ENCODE measurements at regions not wholly inside any gene's neighbourhood (a gene's known extent, or its start where the extent isn't known, plus 50 kb on each side); places are given as distances from the start of the nearest gene placed in this dataset.

- Histone ChIP-seq H3K4me3 (replicated peaks in 1 of 2; ENCODE audit: low read depth in 1 of 2, low read length in 2 of 2) (no peak overlapping the region), H3K27me3 (ENCODE audit: insufficient read depth, low read length) (no peaks in the 10 kb centered on the region), H3K4me1 (ENCODE audit: control insufficient read depth in 1 of 2, insufficient read depth in 2 of 2, low read length in 2 of 2) (no peaks in the 10 kb centered on the region), H3K4me2 (ENCODE audit: low read length) (no peak overlapping the region), H4K20me1 (ENCODE audit: insufficient read depth) (no peaks in the 10 kb centered on the region), H3K9ac (ENCODE audit: low read length) (no peak overlapping the region), H3K79me2 (ENCODE audit: insufficient read depth, low read length) (no peaks in the 10 kb centered on the region), H3K9me2 (ENCODE audit: insufficient read depth) (no peaks in the 10 kb centered on the region), H3K36me3 (ENCODE audit: control insufficient read depth in 1 of 2, insufficient read depth in 2 of 2, low read length in 2 of 2) (no peaks in the 10 kb centered on the region; a peak in 1 of 4 replicates), H2AFZ (ENCODE audit: low read depth, low read length, poor library complexity, severe bottlenecking) (no peak overlapping the region), H3K9me3 (ENCODE audit: control insufficient read depth in 1 of 2, insufficient read depth in 1 of 2, low read depth in 1 of 2, low read length in 2 of 2) (peaks cover 12 to 28% of the 10 kb centered on the region in 2 experiments; a peak in 3 of 4 replicates), H3K27ac (ENCODE audit: low read depth, low read length) (no peak overlapping the region)
- ChIA-PET CTCF (no interaction called here), POLR2A (no interaction called here), RAD21 (ENCODE audit: low non-redundant PET in 1 of 2, low total read pairs in 2 of 2, uncharacterized antibody in 2 of 2, unreplicated experiment in 2 of 2) (no interaction called here)
- intact Hi-C loops (cut with micrococcal nuclease) = no loop called here
- no TSS peak for BruUV-seq (replicated peaks)
- ATAC-seq = no peak
- no peak for DNase-seq (ENCODE audit: low read depth, low spot score)
- TF ChIP-seq ZNF274 (IDR thresholded peaks at IDR 0.05; ENCODE audit: low read depth, low read length) (no peak), CEBPB (IDR thresholded peaks at IDR 0.05; ENCODE audit: low read depth) (no peak), SRF (IDR thresholded peaks at IDR 0.05; ENCODE audit: low read depth) (no peak), RAD21 (IDR thresholded peaks at IDR 0.05; ENCODE audit: low read depth) (no peak), EZH2 (IDR thresholded peaks at IDR 0.05) (no peak), YY1 (IDR thresholded peaks at IDR 0.05; ENCODE audit: extremely low read depth, insufficient replicate concordance, low read depth, low read length) (no peak), EGR1 (IDR thresholded peaks at IDR 0.05; ENCODE audit: low read depth) (no peak), SIN3A (IDR thresholded peaks at IDR 0.05; ENCODE audit: low read depth) (no peak), EZH2phosphoT487 (IDR thresholded peaks at IDR 0.05; ENCODE audit: borderline replicate concordance) (no peak), CBX3 (IDR thresholded peaks at IDR 0.05; ENCODE audit: low read depth) (no peak), POLR2AphosphoS5 (IDR thresholded peaks at IDR 0.05; ENCODE audit: low read depth, low read length) (no peak), FOSL1 (IDR thresholded peaks at IDR 0.05; ENCODE audit: low read depth) (no peak), ELF1 (IDR thresholded peaks at IDR 0.05; ENCODE audit: borderline replicate concordance, low read depth) (no peak)
- TF ChIP-seq, protein P1, sequence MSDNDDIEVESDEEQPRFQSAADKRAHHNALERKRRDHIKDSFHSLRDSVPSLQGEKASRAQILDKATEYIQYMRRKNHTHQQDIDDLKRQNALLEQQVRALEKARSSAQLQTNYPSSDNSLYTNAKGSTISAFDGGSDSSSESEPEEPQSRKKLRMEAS (IDR thresholded peaks at IDR 0.05) = no peak
- TF ChIP-seq, protein P2, sequence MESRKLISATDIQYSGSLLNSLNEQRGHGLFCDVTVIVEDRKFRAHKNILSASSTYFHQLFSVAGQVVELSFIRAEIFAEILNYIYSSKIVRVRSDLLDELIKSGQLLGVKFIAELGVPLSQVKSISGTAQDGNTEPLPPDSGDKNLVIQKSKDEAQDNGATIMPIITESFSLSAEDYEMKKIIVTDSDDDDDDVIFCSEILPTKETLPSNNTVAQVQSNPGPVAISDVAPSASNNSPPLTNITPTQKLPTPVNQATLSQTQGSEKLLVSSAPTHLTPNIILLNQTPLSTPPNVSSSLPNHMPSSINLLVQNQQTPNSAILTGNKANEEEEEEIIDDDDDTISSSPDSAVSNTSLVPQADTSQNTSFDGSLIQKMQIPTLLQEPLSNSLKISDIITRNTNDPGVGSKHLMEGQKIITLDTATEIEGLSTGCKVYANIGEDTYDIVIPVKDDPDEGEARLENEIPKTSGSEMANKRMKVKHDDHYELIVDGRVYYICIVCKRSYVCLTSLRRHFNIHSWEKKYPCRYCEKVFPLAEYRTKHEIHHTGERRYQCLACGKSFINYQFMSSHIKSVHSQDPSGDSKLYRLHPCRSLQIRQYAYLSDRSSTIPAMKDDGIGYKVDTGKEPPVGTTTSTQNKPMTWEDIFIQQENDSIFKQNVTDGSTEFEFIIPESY (IDR thresholded peaks at IDR 0.05; ENCODE audit: extremely low read depth, insufficient replicate concordance, low read length) = no peak
- TF ChIP-seq, protein P3, sequence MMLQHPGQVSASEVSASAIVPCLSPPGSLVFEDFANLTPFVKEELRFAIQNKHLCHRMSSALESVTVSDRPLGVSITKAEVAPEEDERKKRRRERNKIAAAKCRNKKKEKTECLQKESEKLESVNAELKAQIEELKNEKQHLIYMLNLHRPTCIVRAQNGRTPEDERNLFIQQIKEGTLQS (IDR thresholded peaks at IDR 0.05) = no peak
Observed at GRCh38 chr5:13303445-13303844, 641.0 kb downstream of the DNAH5 start.

Measured in HCT116 (cell line).